Left ventricle myocardium inferior (tissue), 1 donor: ENCODE measurements at regions not wholly inside any gene's neighbourhood (a gene's known extent, or its start where the extent isn't known, plus 50 kb on each side); places are given as distances from the start of the nearest gene placed in this dataset.

ENCODE experiments used
- DNase-seq: peaks from one replicate; pipeline ENCODE4 v3.0.0-alpha.2; 2020
- H3K27ac ChIP-seq: fragments of 200-600 bp; replicated peaks from 2 replicates; pipeline ENCODE4 v1.8.0; 2021
- H3K27me3 ChIP-seq: fragments of 200-600 bp; 2 replicates; pipeline ENCODE4 v1.8.0; 2021; ENCODE audit warnings: low read depth
- H3K36me3 ChIP-seq: fragments of 200-600 bp; 2 replicates; pipeline ENCODE4 v1.8.0; 2021
- H3K4me1 ChIP-seq: fragments of 200-600 bp; 2 replicates; pipeline ENCODE4 v1.8.0; 2021
- H3K4me3 ChIP-seq: fragments of 200-600 bp; 2 replicates; pipeline ENCODE4 v1.8.0; 2021; ENCODE audit warnings: mild to moderate bottlenecking, moderate library complexity
- H3K9me3 ChIP-seq: fragments of 200-600 bp; replicated peaks from 2 replicates; pipeline ENCODE4 v1.8.0; 2021
- CTCF ChIP-seq: fragments of 200-600 bp; IDR thresholded peaks from 2 replicates; pipeline ENCODE4 v1.8.0; 2021; ENCODE audit warnings: antibody characterized with exemption, mild to moderate bottlenecking, borderline replicate concordance
- intact Hi-C: fragments of 100-400 bp; cut with micrococcal nuclease; formaldehyde crosslinking; loops from one replicate; pipeline ENCODE4 v1.11.0; 2022
- donor health status: DM: no; HTN: yes; CAD: no; lungs with severe emphysema.

GRCh38 chr3:35183927-35184675 is 455.2 kb upstream of the ARPP21 start:
- Histone ChIP-seq H3K4me1 (no peaks in the 10 kb centered on the region), H3K4me3 (no peak overlapping the region), H3K27me3 (no peaks in the 10 kb centered on the region), H3K27ac (no peak overlapping the region), H3K36me3 (no peaks in the 10 kb centered on the region), H3K9me3 (peaks cover 42% of the 10 kb centered on the region)
- DNase-seq = no peak
- intact Hi-C loops = no loop called here
- no peak for TF ChIP-seq CTCF

- no peaks in the 10 kb centered on the region for H3K36me3 ChIP-seq
- no peak for TF ChIP-seq CTCF
- no peaks in the 10 kb centered on the region for H3K27me3 ChIP-seq
- no peak overlapping the region for H3K27ac ChIP-seq
- intact Hi-C loops = no loop called here
- peaks cover 44% of the 10 kb centered on the region for H3K9me3 ChIP-seq
- DNase-seq = no peak
- no peaks in the 10 kb centered on the region for H3K4me1 ChIP-seq
- H3K4me3 ChIP-seq = no peak overlapping the region
Observed at GRCh38 chr3:35184775-35185174, 454.6 kb upstream of the ARPP21 start.

DNA sequence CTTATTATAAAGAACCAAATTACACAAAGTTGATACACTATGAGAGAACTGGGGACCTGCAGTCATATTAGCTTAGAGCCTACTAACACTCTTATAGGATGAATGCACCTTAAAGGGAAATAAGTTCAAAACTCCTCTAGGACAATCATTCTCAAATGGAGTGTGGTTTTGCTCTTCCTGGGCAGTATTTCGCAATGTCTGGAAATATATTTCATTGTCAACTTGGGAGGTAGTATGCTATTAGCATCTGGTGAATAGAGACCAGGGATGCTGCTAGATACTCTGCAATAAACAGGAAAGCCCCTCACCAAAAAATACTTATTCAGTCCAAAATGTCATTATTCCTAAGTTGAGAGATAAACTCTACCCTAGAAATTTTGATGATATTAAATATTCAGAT is 451.4 kb upstream of the ARPP21 start:
- intact Hi-C loops = no loop called here

DNA sequence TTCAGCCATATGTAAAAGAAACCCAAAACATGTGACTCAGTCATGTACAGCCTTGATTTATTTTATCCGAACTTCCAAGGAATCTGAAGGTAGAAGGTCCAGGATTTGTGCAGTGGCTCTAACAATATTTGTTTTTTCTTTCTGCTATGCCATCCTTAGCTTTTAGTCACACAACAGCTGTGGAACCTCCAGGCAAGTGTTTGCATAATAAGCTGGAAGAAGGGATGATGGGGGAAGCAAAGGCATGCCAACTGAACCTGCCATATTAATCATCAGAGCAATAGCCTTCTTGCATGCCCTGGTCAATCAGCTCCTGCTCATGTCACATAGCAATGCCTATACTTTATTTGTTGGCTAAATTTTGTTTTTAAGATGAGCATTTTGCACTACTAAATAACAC is 444.7 kb upstream of the ARPP21 start:
- Histone ChIP-seq H3K27ac (no peak overlapping the region), H3K9me3 (no peaks in the 10 kb centered on the region), H3K4me3 (no peak overlapping the region), H3K4me1 (no peaks in the 10 kb centered on the region), H3K27me3 (no peaks in the 10 kb centered on the region), H3K36me3 (no peaks in the 10 kb centered on the region)
- DNase-seq = no peak
- TF ChIP-seq CTCF = no peak
- intact Hi-C loops = no loop called here

More for the DNA sequence above, 451.4 kb upstream of the ARPP21 start:
- no peaks in the 10 kb centered on the region for H3K27me3 ChIP-seq
- no peak for DNase-seq
- no peak for TF ChIP-seq CTCF
- H3K36me3 ChIP-seq = no peaks in the 10 kb centered on the region
- H3K9me3 ChIP-seq = peaks cover 15% of the 10 kb centered on the region
- no peak overlapping the region for H3K4me3 ChIP-seq
- no peaks in the 10 kb centered on the region for H3K4me1 ChIP-seq
- no peak overlapping the region for H3K27ac ChIP-seq

GRCh38 chr3:35198857-35199256 is 440.5 kb upstream of the ARPP21 start:
- DNase-seq = no peak
- Histone ChIP-seq H3K4me1 (no peaks in the 10 kb centered on the region), H3K9me3 (no peaks in the 10 kb centered on the region), H3K27ac (no peak overlapping the region), H3K36me3 (no peaks in the 10 kb centered on the region), H3K4me3 (no peak overlapping the region), H3K27me3 (no peaks in the 10 kb centered on the region)
- TF ChIP-seq CTCF = no peak
- intact Hi-C loops = no loop called here
